Mammary epithelial cell (primary cell): ENCODE measurements at regions not wholly inside any gene's neighbourhood (a gene's known extent, or its start where the extent isn't known, plus 50 kb on each side); places are given as distances from the start of the nearest gene placed in this dataset.

ENCODE experiments used
- EZH2 ChIP-seq: IDR thresholded peaks from 2 replicates; pipeline ENCODE4 v1.6.1; 2012; ENCODE audit warnings: low read length, inconsistent platforms, borderline replicate concordance
- TF ChIP-seq, protein P1 (sequence below), 2 donors: IDR thresholded peaks in 1 of 2; conservative IDR thresholded peaks in 1 of 2; 2 replicates each; pipeline ENCODE4 v1.5.1; 2011 to 2012; ENCODE audit warnings: inconsistent platforms in 2 of 2, low read length in 2 of 2, mild to moderate bottlenecking in 2 of 2, control low read depth in 1 of 2, low read depth in 1 of 2; ENCODE audit not compliant: insufficient read depth in 1 of 2; ENCODE audit errors: extremely low read depth in 1 of 2

DNA sequence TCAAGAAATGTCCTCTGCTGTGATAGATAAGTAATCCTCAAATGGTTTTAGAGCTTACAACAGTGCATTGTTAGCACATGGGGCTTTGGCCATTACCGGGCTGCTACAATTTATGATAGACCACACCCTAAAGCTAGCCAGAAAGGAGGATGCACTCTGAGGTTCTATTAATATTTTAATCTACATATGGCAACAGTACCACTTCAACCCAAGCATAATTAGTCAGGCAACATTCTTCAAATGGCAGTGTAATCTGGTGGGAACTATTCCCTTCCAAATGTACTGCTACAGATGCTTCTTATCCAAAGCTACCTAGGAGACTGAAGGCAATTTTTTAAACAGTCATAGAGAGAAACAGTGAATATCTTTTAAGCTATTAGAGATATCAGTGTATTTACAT lies 697.6 kb downstream of the KCNA4 start:
- TF ChIP-seq, protein P1, sequence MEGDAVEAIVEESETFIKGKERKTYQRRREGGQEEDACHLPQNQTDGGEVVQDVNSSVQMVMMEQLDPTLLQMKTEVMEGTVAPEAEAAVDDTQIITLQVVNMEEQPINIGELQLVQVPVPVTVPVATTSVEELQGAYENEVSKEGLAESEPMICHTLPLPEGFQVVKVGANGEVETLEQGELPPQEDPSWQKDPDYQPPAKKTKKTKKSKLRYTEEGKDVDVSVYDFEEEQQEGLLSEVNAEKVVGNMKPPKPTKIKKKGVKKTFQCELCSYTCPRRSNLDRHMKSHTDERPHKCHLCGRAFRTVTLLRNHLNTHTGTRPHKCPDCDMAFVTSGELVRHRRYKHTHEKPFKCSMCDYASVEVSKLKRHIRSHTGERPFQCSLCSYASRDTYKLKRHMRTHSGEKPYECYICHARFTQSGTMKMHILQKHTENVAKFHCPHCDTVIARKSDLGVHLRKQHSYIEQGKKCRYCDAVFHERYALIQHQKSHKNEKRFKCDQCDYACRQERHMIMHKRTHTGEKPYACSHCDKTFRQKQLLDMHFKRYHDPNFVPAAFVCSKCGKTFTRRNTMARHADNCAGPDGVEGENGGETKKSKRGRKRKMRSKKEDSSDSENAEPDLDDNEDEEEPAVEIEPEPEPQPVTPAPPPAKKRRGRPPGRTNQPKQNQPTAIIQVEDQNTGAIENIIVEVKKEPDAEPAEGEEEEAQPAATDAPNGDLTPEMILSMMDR (conservative IDR thresholded peaks at IDR 0.05 in 1 of 2, IDR thresholded peaks at IDR 0.05 in 1 of 2; ENCODE audit: extremely low read depth in 1 of 2, insufficient read depth in 1 of 2, low read depth in 1 of 2, low read length in 2 of 2), result no peak
- TF ChIP-seq EZH2, result no peak
